Panc1 (cell line): ENCODE measurements at regions not wholly inside any gene's neighbourhood (a gene's known extent, or its start where the extent isn't known, plus 50 kb on each side); places are given as distances from the start of the nearest gene placed in this dataset.

Experiments used
- ATAC-seq: fragments of 200-7000 bp; cut with Tn5 transposase; 2 replicates; pipeline ENCODE4 v1.9.1; 2020; ENCODE audit warnings: mild to moderate bottlenecking, moderate library complexity
- BruUV-seq: library from RNA; stranded (reverse); fragments of 400-500 nt; replicated peaks from 2 replicates; lab custom pipeline; 2021; lab: Mats Ljungman, UMichigan
- CTCF ChIA-PET: fragments of 300-600 bp; sonication (Branson Sonifier 250); formaldehyde crosslinking; loops from one replicate; lab custom pipeline; 2022; ENCODE audit warnings: antibody characterized with exemption; lab: Charles Lee
- POLR2A ChIA-PET: fragments of 300-600 bp; sonication (Branson Sonifier 250); formaldehyde crosslinking; loops from one replicate; lab custom pipeline; 2022; ENCODE audit warnings: antibody characterized with exemption; lab: Charles Lee
- DNase-seq: peaks from one replicate; pipeline ENCODE4 v3.0.0-alpha.2; 2010; ENCODE audit warnings: low read depth, low spot score
- H3K27ac ChIP-seq: 2 replicates; pipeline ENCODE4 v1.5.1; 2011; ENCODE audit warnings: mild to moderate bottlenecking, low read length, inconsistent platforms
- H3K27me3 ChIP-seq: fragments of 200-500 bp; sonication (Bioruptor generic); 2 replicates; pipeline ENCODE4 v1.6.0; 2014; ENCODE audit warnings: low read length, inconsistent platforms; ENCODE audit not compliant: control insufficient read depth, insufficient read depth
- H3K36me3 ChIP-seq: fragments of 200-500 bp; sonication (Bioruptor generic); 2 replicates; pipeline ENCODE4 v1.5.1; 2014; ENCODE audit warnings: inconsistent platforms, mild to moderate bottlenecking, low read length, moderate library complexity; ENCODE audit not compliant: control insufficient read depth, insufficient read depth
- H3K4me1 ChIP-seq: 2 replicates; pipeline ENCODE4 v1.5.1; 2011; ENCODE audit warnings: inconsistent platforms, mild to moderate bottlenecking, low read length, moderate library complexity; ENCODE audit not compliant: control insufficient read depth, insufficient read depth
- H3K4me3 ChIP-seq, 2 experiments: 2 replicates each; pipeline ENCODE4 v1.5.1; 2011 to 2012; ENCODE audit warnings: low read depth in 2 of 2, low read length in 2 of 2, mild to moderate bottlenecking in 2 of 2, inconsistent platforms in 1 of 2, moderate library complexity in 1 of 2
- H3K9me3 ChIP-seq: fragments of 200-500 bp; sonication (Bioruptor generic); 2 replicates; pipeline ENCODE4 v1.5.1; 2014; ENCODE audit warnings: low read depth, mild to moderate bottlenecking, inconsistent platforms, low read length, moderate library complexity; ENCODE audit not compliant: control insufficient read depth, insufficient read depth
- POLR2AphosphoS5 ChIP-seq: IDR thresholded peaks from 2 replicates; pipeline ENCODE4 v1.6.1; 2012; ENCODE audit warnings: mild to moderate bottlenecking, low read depth, low read length, moderate library complexity
- REST ChIP-seq, 2 experiments: IDR thresholded peaks; 2 replicates each; pipeline ENCODE4 v1.6.1; 2011 to 2012; ENCODE audit warnings: low read depth in 2 of 2, control low read depth in 1 of 2, low read length in 1 of 2, mild to moderate bottlenecking in 1 of 2, moderate library complexity in 1 of 2; ENCODE audit not compliant: insufficient read depth in 1 of 2
- SIN3A ChIP-seq: IDR thresholded peaks from 2 replicates; pipeline ENCODE4 v1.6.1; 2012; ENCODE audit warnings: low read depth, mild to moderate bottlenecking, low read length, moderate library complexity, borderline replicate concordance; ENCODE audit not compliant: insufficient read depth
- TCF7L2 ChIP-seq: IDR thresholded peaks from 2 replicates; pipeline ENCODE4 v1.6.1; 2011; ENCODE audit warnings: mild to moderate bottlenecking, low read depth, low read length, inconsistent platforms
- in situ Hi-C: cut with HindIII; loops from 2 replicates; pipeline ENCODE4 v1.10.0; 2016; ENCODE audit warnings: low sequenced_read_pairs, low pct_unique_long_range_greater_than_20kb
- intact Hi-C: fragments of 100-400 bp; cut with micrococcal nuclease; formaldehyde crosslinking; loops from one replicate; pipeline ENCODE4 v1.10.0; 2022; ENCODE audit not compliant: unreplicated experiment
- TF ChIP-seq, protein P1 (sequence below): fragments of 450-650 bp; IDR thresholded peaks from 2 replicates; pipeline ENCODE4 v1.5.1; 2017; ENCODE audit warnings: mild to moderate bottlenecking

DNA sequence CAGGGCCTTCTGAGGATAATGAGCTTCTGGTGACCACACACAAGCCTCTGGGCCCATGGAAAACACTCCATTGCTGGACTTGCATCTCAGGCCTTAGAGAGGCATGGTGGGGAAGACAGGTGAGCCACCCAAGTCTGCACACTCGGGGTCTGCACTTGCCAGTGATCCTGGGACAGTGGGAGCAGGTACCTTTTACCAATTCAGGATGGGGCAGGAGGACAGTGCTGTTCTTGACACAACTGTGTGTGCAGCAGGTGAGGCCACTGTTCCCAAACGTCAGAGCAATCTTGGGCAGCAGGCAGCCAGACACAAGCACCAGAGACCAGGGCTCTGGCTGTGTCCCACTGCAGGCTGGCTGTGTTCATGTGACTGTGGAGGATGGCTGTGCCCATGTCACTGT is 221.3 kb downstream of the ERMARD start:
- intact Hi-C loops (no loop called here), in situ Hi-C loops (no loop called here)
- H3K4me3 ChIP-seq, result no peak overlapping the region
- H3K4me1 ChIP-seq, result no peaks in the 10 kb centered on the region
- H3K36me3 ChIP-seq, result no peaks in the 10 kb centered on the region
- no TSS peak for BruUV-seq
- H3K27ac ChIP-seq, result no peak overlapping the region
- CTCF ChIA-PET, result no interaction called here
- ATAC-seq (no peak), DNase-seq (no peak)
- no peaks in the 10 kb centered on the region for H3K9me3 ChIP-seq
- no peak for TF ChIP-seq REST (IDR thresholded peaks at IDR 0.05; ENCODE audit: insufficient read depth in 1 of 2, low read depth in 2 of 2, low read length in 1 of 2)
- TF ChIP-seq TCF7L2, result no peak
- no peak for TF ChIP-seq POLR2AphosphoS5
- TF ChIP-seq, protein P1, sequence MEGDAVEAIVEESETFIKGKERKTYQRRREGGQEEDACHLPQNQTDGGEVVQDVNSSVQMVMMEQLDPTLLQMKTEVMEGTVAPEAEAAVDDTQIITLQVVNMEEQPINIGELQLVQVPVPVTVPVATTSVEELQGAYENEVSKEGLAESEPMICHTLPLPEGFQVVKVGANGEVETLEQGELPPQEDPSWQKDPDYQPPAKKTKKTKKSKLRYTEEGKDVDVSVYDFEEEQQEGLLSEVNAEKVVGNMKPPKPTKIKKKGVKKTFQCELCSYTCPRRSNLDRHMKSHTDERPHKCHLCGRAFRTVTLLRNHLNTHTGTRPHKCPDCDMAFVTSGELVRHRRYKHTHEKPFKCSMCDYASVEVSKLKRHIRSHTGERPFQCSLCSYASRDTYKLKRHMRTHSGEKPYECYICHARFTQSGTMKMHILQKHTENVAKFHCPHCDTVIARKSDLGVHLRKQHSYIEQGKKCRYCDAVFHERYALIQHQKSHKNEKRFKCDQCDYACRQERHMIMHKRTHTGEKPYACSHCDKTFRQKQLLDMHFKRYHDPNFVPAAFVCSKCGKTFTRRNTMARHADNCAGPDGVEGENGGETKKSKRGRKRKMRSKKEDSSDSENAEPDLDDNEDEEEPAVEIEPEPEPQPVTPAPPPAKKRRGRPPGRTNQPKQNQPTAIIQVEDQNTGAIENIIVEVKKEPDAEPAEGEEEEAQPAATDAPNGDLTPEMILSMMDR, result no peak
- no peak for TF ChIP-seq SIN3A
- POLR2A ChIA-PET, result no interaction called here
- H3K27me3 ChIP-seq, result no peaks in the 10 kb centered on the region; the same call in 1 of the 2 replicates

- DNase-seq, result no peak
- Histone ChIP-seq H3K4me1 (no peaks in the 10 kb centered on the region), H3K36me3 (no peaks in the 10 kb centered on the region), H3K9me3 (no peaks in the 10 kb centered on the region), H3K27ac (no peak overlapping the region), H3K4me3 (no peak overlapping the region), H3K27me3 (no peaks in the 10 kb centered on the region; the same call in 1 of the 2 replicates)
- POLR2A ChIA-PET, result no interaction called here
- TF ChIP-seq, protein P1, result no peak
- TF ChIP-seq TCF7L2, result no peak
- TF ChIP-seq SIN3A, result no peak
- no peak for TF ChIP-seq POLR2AphosphoS5
- no peak for TF ChIP-seq REST (IDR thresholded peaks at IDR 0.05; ENCODE audit: insufficient read depth in 1 of 2, low read depth in 2 of 2, low read length in 1 of 2)
- in situ Hi-C loops (no loop called here), intact Hi-C loops (no loop called here)
- no TSS peak for BruUV-seq
- ATAC-seq, result no peak
- CTCF ChIA-PET, result no interaction called here
These were observed 220.8 kb downstream of the ERMARD start for GRCh38 chr6:169972101-169972651.
